Stimulated activated CD8-positive, alpha-beta memory T cell treated with anti-CD3 and anti-CD28 coated beads, Interleukin-4, amount 100 ng/mL, for 1 hour (primary cell): ENCODE measurements at regions not wholly inside any gene's neighbourhood (a gene's known extent, or its start where the extent isn't known, plus 50 kb on each side); places are given as distances from the start of the nearest gene placed in this dataset.

ENCODE experiments used
- DNase-seq, 2 donors: peaks; one replicate each; pipeline ENCODE4 v3.0.0-alpha.2; 2020; ENCODE audit warnings: low read depth in 2 of 2, low spot score in 1 of 2

GRCh38 chr20:51269671-51270070 lies 246.8 kb upstream of the KCNG1 start:
- no peak for DNase-seq

GRCh38 chr20:51267679-51268078 lies 244.8 kb upstream of the KCNG1 start:
- DNase-seq = no peak

- DNase-seq = no peak
Measured at GRCh38 chr20:51266353-51266752, 243.4 kb upstream of the KCNG1 start.

GRCh38 chr20:51265361-51265760 lies 242.5 kb upstream of the KCNG1 start:
- no peak for DNase-seq

GRCh38 chr20:51262240-51262639 lies 239.3 kb upstream of the KCNG1 start:
- DNase-seq = no peak

GRCh38 chr20:51259455-51259854 lies 236.5 kb upstream of the KCNG1 start:
- DNase-seq = no peak

- DNase-seq = no peak
Measured at GRCh38 chr20:51258582-51259165, 235.8 kb upstream of the KCNG1 start.

- DNase-seq = no peak
Measured at GRCh38 chr20:51255417-51255816, 232.5 kb upstream of the KCNG1 start.

GRCh38 chr20:51253280-51253679 lies 230.4 kb upstream of the KCNG1 start:
- no peak for DNase-seq

GRCh38 chr20:51249781-51250180 lies 226.9 kb upstream of the KCNG1 start:
- DNase-seq = no peak

- DNase-seq = no peak
Measured at GRCh38 chr20:51249215-51249614, 226.3 kb upstream of the KCNG1 start.

- DNase-seq = no peak
Measured at GRCh38 chr20:51244466-51244865, 221.6 kb upstream of the KCNG1 start.

- no peak for DNase-seq
Measured at GRCh38 chr20:51238675-51239305, 215.9 kb upstream of the KCNG1 start.

GRCh38 chr20:51237791-51238190 lies 214.9 kb upstream of the KCNG1 start:
- DNase-seq = no peak

GRCh38 chr20:51237278-51237677 lies 214.4 kb upstream of the KCNG1 start:
- no peak for DNase-seq

- DNase-seq = no peak
Measured at GRCh38 chr20:51236421-51236820, 213.5 kb upstream of the KCNG1 start.

- DNase-seq = no peak
Measured at GRCh38 chr20:51233345-51233744, 210.4 kb upstream of the KCNG1 start.

- DNase-seq = no peak
Measured at GRCh38 chr20:51230727-51231126, 207.8 kb upstream of the KCNG1 start.

- DNase-seq = no peak
Measured at GRCh38 chr20:51228763-51229162, 205.9 kb upstream of the KCNG1 start.

GRCh38 chr20:51227744-51228143 lies 204.8 kb upstream of the KCNG1 start:
- DNase-seq = no peak

GRCh38 chr20:51223183-51223720 lies 200.3 kb upstream of the KCNG1 start:
- no peak for DNase-seq

GRCh38 chr20:51221791-51222408 lies 199.0 kb upstream of the KCNG1 start:
- no peak for DNase-seq

GRCh38 chr20:51221103-51221502 lies 198.2 kb upstream of the KCNG1 start:
- no peak for DNase-seq
